HG02759 (cell line): ENCODE measurements at regions not wholly inside any gene's neighbourhood (a gene's known extent, or its start where the extent isn't known, plus 50 kb on each side); places are given as distances from the start of the nearest gene placed in this dataset.

Experiments
- ATAC-seq: cut with Tn5 transposase; IDR thresholded peaks from one replicate; pipeline ENCODE4 v1.9.1; 2021; ENCODE audit warnings: mild to moderate bottlenecking, moderate library complexity; ENCODE audit not compliant: unreplicated experiment

DNA sequence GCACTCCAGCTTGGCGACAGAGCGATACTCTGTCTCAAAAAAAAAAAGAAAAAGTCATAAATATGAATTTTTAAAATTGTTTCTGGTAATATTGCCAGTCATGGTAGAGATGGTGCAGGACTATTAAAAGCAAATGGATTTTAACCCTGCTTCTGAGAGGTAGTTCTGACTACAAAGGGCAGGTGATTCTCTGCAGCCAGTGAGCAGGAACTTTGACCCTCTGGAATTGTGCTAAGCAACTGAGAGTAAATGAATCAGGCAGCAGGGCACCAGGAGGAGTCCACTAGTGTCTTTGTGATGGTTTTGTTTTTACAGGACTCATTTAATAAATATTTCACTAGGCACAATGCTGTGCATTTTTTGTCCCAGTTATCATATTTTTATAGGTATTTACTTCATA is 781.2 kb downstream of the TLE4 start:
- no peak for ATAC-seq

DNA sequence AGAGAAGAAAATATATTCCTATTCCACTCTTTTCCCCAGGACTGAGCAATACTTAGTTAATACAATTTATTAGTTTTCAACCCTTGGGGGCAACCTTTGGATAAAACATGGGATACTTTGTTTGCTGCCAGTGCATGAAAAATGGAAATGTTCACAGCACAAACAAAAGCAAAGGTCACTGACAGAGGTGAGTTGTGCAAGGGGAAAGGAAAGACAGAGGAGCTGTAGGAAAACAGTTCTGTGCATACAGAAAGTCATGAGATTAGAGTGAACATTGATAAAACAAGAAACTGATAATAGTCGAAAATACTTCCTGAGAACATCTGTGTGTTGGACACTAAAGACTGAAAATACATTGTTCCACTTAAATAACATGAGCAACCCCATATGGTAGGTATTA is 779.8 kb downstream of the TLE4 start:
- ATAC-seq, result no peak

DNA sequence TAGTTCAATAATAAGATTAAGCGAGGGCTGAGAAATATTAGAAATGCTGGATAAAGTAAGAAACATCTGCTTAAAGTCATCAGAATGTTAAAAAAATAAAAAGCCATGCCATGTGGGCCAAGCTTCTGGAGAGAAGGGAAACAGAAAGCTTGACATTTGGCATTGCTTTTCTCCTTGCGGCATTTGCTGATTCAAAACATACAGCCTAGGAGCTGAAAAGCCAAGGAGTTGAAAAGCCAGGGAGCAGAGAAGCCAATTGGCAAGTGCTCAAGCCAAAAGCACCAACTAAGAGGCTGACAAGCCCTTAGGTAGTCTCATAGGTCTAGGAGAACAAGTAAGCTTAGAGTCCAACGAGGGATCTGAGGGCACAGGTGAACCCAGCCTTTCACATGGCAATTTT is 754.3 kb downstream of the TLE4 start:
- no peak for ATAC-seq

DNA sequence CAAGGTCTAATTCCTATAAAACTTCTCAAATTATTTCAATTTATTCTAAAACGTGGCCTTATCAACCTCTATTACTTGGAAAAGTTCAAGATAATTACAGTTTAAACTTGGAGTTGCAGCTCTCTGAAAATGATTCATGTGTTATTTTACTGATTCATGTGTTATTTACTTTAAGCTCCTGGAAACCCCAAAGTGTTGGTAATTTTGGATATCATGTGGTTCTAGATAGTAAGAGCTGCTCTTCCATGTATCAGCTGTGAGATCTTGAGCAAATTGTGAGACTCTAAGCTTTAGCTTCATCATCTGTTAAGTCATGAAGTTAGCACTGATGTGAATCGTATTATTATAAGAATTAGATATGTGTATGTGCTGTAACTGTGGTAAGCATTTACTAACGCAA is 749.2 kb downstream of the TLE4 start:
- ATAC-seq, result no peak

DNA sequence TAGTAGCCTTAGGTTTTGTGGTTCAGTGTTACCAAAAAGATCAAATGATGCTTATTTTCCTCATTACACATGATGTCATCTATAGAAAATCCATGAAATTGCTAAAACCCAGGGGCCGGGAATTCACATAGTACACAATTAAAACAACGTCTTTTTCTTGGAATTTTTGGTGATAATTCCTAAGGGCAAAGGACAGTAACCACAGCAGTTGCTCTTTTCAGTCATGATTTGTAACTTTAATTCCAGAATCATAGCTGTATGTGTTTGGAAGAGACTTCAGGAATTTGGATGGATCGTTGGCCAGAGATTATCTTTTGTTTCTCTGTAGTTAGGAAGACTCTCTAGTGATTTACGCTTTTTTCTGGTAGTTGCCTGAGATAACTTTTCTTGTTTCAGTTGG is 748.7 kb downstream of the TLE4 start:
- no peak for ATAC-seq

DNA sequence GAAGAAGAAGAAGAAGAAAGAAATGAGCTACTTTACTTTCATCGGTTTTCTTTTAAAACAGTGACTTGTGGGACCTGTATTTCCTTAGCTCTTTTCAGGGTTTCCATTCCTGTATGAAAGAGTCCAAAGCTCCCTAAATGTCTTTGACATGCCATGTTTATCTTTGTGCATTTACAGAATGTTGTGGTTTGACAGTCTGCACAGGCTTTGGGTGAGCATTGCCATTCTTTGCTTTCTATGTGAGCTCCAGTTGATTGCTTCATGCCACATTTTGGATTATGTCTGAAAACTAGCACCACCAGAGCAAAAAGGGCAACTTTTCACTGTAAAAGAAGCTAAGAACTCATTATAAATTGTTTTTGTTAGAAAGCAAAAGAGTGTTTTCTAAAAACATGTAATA is 733.4 kb downstream of the TLE4 start:
- ATAC-seq, result no peak

DNA sequence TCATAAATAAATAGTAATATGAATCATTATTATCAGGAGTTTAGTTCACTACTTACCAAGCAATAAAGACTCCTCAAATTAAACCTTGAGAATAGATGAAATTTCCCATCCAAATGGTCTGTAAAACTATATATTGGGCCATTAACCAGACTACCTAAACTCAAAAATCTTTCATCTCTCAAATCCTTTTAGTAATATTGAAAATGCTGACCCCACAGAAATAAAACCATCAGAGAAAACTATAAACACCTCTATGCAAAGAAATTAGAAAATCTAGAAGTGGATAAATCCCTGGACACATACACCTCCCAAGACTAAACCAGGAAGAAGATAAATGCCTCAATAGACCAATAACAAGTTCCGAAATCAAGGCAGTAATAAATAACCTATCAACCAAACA is 723.2 kb downstream of the TLE4 start:
- no peak for ATAC-seq

DNA sequence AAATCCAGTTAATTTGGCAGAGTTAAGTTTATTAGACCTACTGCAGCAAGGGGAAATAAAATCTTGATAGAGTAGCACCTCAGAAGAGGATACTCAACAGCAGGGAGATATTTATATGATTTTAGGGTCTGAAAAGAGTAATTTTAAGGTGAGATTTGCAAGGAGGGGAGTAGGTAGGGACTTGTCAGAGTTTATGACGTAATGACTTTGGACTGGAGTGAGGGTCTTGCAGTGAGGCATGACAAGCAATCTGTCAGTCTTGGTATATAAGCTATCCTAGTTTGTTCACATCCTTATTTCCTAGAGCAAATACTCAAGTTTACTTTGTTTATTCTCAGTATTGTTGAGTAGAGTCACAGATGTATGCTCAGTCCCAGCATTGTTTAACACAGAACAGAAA is 722.6 kb downstream of the TLE4 start:
- ATAC-seq, result no peak

DNA sequence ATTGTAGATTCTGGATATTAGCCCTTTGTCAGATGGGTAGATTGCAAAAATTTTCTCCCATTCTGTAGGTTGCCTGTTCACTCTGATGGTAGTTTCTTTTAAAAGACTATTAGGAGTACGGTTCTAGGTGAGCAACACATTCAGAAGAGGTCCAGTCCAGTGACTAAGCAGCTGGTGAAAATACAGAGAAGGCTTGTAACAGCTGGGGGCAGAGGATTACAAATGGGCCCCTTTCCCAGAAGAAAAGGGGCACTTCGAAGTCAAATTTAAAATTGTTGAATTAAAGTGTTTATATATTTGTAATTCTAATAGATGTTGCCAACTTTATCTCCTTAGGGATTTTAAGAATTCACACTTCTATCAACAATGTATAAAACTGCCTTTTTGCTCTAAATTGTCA is 720.5 kb downstream of the TLE4 start:
- ATAC-seq, result no peak

DNA sequence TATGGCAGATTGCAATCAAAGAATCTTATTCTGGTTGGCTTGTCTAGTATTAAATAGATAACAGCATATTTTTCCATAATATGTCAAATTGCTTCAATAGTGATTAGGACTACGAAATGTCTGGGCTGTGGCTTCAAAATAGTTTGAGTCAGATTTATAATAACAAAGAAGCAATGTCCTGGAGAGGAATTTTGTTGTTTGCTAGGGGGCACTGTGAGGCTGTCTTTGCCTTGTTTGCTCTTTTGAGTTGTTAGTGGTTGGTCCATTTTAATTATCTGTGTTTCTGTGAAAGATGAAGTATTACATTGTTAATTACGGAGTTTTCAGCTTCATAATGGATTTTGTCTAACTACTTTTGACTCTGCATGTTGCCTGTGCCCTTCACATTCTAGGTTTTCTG is 713.6 kb downstream of the TLE4 start:
- no peak for ATAC-seq

DNA sequence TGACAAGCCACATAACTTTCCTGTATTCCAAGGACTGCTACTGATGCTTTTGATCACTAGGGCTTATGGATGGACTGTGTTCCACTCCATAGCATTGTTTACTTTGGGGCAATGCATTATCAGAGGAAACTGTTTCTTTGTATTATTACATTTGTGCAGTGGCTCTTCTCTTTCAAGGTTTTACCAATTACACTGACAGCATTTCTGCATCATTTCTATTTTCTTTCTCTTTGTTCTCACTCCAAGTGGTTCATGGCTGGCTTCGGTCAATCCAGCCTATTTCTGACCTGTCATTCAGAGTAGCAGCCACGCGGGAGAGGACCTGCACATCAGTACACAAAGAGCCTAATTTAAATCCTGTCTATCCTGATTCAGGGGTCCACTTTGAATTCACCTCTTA is 711.0 kb downstream of the TLE4 start:
- no peak for ATAC-seq

DNA sequence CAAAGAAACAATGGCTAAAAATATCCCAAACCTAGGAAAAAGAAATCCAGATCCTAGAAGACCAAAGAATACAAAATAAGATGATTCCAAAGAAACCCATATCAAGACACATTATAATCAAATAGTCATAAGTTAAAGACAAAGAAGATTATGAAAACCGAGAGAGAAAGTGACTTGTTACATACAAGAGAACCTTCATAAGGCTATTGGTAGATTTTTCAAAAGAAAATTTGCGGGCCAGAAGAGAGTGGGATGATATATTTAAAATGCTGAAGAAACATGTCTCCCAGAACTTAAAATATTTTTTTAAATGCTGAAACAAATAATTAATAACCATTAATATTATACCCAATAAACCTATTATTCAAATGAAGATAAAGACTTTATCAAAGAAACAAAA is 687.3 kb downstream of the TLE4 start:
- ATAC-seq, result no peak

DNA sequence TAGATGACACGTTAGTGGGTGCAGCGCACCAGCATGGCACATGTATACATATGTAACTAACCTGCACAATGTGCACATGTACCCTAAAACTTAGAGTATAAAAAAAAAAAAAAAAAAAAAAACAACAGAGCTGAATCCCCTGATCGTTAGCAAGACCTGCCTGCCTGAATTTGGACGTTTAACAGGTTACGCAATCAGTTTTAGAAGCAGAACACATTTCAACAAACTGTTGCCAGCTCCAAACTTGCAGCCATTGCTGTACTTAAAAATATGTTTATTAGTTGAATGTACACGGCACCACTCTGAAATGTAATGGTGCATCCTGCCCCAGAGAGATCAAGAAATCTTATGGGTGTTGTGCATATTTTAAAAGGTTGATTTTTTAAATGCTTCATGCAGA is 680.0 kb downstream of the TLE4 start:
- ATAC-seq, result no peak

DNA sequence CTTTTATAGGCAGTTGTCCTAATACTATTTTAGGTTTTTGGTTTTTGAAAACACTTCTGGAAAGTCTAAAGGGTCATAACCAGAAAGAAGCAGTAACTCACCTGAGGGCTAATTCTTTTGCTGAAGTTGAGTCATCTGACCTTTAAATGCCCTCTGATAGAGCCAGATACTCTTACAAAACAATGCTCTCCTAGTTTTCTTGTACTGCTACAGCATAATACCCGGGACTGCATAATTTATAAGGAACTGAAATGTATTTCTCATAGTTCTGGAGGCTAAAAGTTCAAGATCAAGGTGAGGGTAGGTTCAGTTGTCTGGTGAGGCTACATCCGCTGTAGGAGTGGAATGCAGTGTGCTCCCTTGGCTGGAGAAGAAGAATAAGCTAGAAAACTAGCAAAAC is 670.3 kb downstream of the TLE4 start:
- ATAC-seq, result no peak

DNA sequence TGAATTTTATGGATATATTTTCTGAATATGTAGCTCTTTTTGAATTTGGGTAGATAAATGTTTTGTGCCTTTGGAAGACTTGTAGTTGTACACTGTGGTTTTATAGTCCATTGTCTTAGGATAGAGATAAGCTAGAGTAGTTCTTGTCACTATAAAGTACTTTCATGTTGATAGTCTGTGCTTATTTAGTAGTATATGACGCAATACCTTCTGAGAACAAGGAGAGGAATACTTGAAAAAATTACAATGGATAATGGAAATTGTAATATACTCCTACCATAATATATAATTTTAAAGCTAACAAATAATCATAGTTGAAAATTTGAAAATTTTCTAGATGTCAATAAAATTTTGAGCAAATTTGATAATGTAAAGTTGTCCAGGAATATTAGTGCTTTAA is 664.0 kb downstream of the TLE4 start:
- no peak for ATAC-seq

DNA sequence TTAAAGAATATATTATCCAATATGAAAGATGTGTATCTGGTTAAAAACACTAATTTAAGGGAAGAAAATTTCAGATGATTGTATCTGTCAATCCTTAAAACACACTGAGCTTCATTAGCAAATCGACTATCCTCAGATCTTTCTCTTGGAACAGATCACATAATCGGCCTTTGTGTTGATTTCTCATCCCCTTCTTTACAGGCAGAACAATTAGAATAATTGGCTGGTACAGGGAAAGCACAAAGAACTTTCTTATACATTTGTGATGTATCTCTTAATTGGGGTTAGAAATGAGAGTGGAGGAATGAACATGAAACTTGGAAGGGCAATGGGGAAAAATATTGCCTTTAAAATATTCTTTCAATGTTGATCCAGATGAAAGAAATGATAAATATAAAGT is 662.1 kb downstream of the TLE4 start:
- no peak for ATAC-seq

DNA sequence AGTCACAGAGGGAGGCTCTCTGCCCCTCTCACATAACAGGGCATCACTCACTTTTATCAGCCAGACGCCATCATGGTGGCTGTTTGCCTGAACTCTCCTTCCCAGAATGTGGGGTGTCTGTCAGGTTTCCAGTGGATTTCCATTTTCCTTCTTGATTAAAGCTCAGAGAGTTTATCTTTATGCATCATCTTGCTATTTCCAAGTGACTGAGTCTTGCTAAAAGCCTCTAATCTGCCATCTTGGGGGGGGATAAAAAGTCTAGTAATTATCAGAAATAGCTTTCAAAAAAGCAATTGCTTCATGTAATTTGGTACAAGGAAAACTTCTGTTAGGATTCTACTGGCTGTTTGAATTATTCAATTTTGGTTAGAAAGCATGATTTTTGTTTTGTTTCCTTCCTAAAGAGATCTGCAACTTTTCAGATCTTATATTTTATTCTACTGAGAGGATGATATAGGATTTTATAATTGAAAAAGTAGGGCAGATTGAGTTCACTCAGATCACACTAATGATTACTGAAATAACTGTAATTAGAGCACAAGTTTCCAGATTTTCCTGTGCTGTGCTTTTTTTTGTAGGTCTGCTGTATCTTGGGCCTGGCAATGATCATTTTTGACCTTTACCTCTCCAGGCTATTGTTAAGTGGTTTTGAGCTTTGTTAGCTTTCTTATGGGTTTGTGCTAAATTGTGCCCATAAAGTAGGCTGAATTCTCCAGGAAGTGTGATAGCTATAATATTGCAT is 661.5 kb downstream of the TLE4 start:
- ATAC-seq, result no peak

DNA sequence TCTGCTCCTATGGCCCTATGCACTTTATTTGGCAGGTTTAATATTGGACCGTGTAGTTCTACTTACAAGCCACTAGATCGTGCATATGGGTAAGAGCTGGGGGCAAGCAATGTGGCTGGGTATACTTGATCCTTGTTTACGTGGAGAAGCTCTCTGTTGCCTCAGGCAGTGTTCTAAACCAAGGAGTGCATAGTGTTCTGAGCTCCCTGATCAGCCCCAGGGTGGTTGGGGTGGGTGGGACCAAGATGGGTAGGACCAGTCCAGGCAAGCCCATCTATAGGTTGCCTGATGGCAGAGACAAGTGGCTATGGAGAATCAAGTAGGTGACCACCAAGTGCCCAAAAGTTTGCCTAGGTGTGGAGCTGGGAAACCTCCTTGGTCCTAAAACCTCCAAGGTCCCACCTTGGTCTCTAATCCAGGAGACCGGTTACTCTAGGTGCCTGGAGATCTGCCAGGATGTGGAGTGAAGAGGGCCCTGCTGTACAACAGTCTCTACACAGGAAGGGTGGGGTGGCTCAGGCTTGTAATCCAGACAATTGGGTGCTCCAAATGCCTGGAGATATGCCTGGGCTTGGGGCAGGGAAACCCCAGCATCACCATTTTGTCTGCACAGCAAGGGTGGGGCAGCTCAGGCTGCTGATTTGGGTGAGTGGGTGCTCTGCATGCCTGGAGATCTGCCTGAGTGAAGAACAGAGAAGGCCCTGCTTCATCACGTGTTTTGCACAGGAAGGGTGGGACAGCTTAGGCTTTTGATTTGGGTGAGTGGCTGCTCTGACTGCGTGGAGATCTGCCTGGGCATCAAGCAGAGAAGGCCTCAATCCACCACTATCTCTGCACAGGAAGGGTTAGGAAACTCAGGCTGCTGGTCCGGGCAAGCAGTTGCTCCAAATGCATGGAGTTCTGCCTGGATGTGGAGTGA is 659.8 kb downstream of the TLE4 start:
- ATAC-seq, result no peak

DNA sequence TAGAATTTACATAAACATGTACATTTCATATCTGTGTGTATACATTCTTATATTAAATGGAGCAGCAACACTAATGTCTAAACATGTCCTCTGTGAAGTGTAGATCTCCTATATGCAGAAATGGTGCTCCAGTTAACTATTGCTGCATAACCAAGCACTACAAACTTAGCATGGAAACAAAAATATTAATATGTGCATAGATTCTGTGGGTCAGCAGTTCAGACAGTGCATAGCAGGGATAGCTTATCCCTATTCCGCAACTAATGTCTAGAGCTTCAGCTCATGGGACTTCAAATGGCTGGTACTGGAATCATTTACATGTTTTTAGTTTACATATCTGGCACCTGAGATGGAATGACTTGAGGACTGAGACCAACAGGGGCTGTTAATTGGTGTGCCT is 652.1 kb downstream of the TLE4 start:
- no peak for ATAC-seq

DNA sequence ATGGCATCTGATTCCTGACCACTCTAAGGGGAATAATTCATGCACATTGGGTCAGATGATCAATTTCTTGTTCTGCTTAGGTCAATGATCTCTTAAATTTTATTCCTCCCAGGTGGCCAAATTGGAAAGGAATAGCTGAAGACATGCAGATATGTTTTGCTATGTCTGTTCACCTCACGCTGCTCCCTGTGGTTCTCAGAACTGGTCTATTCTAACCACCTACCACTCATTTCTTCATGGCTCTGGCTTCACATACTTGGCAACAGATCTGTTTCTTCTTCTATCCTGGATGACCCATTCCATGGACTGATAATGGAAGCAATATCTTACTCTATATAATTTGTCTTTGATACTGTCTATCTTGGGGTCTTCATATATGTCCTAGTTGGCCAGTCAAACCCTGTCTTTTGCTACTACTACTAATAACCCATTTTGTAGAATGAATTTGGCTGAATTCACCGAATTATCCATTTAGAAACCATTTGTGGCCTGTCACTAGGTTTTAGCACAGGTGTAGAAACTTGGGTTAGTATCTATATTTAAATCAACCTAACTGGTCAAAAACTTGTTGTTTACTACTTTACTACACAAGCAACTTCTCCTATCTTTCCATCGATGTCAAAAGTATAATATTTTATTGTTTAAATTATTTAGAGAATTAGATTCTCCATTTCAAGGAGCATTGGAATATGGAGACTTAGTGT is 650.9 kb downstream of the TLE4 start:
- no peak for ATAC-seq

DNA sequence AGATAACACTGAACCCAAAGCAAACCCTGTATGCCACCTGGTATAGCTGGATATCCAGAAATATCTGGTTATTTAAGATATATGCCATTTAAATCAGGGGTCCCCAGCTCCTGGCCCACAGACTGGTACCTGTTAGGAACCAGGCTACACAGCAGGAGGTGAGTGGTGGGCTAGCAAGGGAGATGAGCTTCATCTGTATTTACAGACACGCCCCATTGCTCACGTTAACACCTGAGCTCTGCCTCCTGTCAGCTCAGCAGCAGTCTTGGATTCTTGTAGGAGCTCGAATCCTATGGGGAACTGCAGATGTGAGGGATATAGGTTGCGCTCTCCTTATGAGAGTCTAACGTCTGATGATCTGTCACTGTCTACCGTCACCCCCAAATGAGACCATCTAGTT is 646.6 kb downstream of the TLE4 start:
- no peak for ATAC-seq

DNA sequence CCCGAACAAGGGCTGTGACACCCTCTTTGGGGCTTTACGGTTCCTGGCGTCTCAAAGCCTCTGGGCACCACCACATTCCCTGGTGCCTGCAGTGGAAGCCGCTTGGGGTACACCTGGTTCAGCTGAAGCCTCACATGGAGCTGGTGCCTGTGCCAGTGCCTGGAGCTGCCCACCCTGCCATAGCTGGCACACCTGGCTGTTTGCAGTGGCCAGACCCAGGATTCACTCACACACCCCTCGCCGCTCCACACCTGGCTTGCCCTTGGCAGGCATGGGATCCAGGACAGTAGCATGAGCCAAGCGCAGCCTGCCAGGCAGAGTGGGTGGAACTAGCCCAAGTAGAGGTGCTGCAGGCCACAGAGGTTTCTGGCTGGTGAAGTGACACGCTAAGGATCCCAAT is 641.8 kb downstream of the TLE4 start:
- no peak for ATAC-seq
